ENCODE measurements at regions not wholly inside any gene's neighbourhood (a gene's known extent, or its start where the extent isn't known, plus 50 kb on each side); places are given as distances from the start of the nearest gene placed in this dataset.

DNA sequence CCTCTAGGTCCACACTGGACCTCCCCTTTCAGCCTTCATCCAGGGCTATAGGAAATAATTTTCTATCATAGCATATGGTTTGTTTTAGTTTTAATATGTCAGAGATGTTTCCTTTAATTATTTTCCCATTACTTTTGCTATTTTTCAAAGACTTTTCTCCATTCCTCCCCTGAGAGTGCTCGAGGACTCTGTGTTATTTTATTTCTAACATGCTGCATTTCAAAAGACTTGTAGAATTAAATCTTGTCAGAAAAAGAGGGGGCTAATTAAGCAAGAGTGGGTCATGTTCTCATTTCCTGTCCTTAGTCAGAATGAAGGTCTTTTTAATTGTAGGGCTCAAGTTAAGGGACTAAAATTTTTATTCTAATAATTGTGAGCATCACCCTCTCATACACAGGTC, 71.6 kb upstream of the CTTNBP2 start:
- no peak for TF ChIP-seq CTCF (IDR thresholded peaks at IDR 0.05; ENCODE audit: insufficient read depth, low read depth, low read length, missing control alignments)
- no peak overlapping the region for H3K4me3 ChIP-seq (ENCODE audit: low read length)
- DNase-seq (ENCODE audit: low read depth), result no peak

- H3K4me3 ChIP-seq (ENCODE audit: low read length), result no peak overlapping the region
- peak; percentile 85 for DNase-seq (ENCODE audit: low read depth)
- TF ChIP-seq CTCF (IDR thresholded peaks at IDR 0.05; ENCODE audit: insufficient read depth, low read depth, low read length, missing control alignments), result no peak
Measured at GRCh38 chr7:117946151-117946633, 73.0 kb upstream of the CTTNBP2 start.

DNA sequence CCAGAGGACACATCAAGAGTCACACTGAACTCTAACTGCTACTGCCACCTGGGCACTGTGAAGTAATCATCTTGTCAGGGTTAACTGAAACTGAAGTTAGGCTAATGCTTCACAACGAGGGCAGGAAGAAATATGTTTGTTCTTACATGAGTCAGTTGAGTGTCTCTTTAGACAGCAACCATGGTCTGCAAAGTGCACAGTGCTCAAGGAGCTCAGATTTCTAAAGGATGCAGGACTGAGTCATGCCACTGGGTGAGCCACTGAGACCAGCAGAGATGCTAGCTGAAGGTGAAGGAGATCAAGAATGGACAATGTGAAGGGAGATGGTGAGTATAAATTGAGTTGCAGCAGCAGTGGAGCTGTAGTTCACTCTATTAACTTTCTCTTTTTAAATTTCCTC, 76.0 kb upstream of the CTTNBP2 start:
- no peak overlapping the region for H3K4me3 ChIP-seq (ENCODE audit: low read length)
- TF ChIP-seq CTCF (IDR thresholded peaks at IDR 0.05; ENCODE audit: insufficient read depth, low read depth, low read length, missing control alignments), result peak; percentile 50
- peak; percentile 89 for DNase-seq (ENCODE audit: low read depth)

DNA sequence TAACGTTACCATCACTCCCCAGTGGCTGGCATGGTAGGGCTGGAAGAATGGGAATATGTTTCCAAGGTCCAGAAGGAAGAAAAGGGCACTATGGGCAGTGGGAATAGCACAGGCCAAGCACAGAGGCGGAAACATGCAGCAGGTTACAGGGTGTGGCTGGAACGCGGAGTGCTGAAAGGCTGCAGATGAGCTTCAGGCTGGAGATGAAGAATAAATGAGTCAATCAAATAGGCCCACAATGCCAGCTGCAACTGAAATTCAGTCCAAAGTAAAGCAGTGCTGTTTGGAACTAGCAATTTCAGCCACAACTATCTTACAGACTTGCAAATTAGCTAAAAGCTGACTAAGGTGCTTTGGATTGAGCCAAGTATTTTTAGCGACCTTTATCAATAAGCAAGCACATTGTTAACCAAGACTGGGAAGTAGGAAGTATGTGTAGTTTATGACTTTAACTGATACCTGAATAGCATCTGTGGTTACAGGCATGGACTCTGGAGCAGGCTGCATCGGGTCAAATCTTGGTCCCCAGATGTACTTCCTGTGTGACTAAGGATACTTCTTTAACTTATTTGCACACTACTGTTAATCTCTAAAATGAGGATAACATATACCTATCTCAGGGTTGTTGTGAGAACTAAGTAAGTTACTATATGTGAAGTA, 77.5 kb upstream of the CTTNBP2 start:
- peak; percentile 73 for DNase-seq (ENCODE audit: low read depth)
- TF ChIP-seq CTCF (IDR thresholded peaks at IDR 0.05; ENCODE audit: insufficient read depth, low read depth, low read length, missing control alignments), result no peak
- no peak overlapping the region for H3K4me3 ChIP-seq (ENCODE audit: low read length)

DNA sequence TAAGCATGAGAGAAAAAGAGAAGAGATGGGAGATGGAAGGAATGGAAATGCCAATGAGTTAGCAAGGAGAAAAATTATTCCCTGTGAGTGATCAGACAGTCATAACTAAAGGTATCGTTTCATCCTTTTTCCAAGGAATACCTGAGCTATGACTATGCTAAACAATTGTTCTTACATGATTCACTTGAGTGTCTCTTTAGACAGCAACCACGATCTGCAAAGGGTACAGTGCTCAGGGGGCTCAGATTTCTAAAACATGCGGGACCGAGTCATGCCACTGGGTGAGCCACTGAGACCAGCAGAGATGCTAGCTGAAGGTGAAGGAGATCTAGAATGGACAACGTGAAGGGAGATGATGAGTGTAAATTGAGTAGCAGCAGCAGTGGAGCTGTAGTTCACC, 78.0 kb upstream of the CTTNBP2 start:
- TF ChIP-seq CTCF (IDR thresholded peaks at IDR 0.05; ENCODE audit: insufficient read depth, low read depth, low read length, missing control alignments), result no peak
- peak; percentile 74 for DNase-seq (ENCODE audit: low read depth)
- no peak overlapping the region for H3K4me3 ChIP-seq (ENCODE audit: low read length)

DNA sequence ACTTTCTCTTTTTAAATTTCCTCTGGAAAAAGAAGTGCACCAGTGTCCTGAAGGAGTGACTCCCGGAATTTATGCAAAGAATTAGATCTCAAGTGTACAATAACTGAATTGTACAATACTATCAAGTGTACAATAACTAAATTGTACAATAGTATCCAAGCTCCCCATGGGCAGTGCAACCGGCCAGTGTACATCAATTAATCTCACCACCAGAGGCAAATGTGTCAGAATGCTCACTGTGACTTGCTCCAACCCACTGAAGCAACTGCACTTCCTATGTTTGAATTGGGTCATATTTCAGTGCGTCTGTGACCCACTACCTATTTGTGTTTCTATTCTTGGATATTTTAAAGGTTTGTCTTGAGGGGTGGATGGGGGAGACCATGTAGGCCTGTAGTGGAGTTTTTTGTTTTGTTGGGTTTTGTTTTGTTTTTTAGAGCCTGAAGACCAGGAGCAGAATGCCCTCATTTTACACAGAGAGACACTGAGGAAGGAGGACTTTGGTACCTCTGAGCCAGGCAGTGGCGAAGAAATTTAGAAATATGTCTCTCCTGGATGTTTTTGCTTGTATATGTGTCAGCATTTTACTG, 78.5 kb upstream of the CTTNBP2 start:
- H3K4me3 ChIP-seq (ENCODE audit: low read length), result no peak overlapping the region
- no peak for TF ChIP-seq CTCF (IDR thresholded peaks at IDR 0.05; ENCODE audit: insufficient read depth, low read depth, low read length, missing control alignments)
- DNase-seq (ENCODE audit: low read depth), result peak; percentile 52

DNA sequence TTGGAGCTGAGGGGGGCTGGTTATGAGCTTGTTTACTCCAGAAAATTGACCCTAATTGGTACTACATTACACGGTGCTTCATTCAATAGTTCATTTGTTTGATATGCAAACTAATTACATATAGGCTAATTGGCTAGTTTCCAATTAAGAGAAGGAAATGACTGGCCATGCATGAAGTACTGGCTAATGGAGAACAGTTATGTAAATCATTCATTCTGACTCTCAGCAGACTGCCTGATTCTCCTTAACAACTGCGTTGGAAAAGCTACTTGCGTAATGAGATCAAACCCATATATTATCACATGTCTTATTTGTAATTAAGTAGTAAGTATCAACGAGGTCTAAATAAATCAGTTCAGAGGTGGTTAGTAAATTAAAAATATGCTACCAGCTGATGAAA, 81.8 kb upstream of the CTTNBP2 start:
- DNase-seq (ENCODE audit: low read depth), result no peak
- H3K4me3 ChIP-seq (ENCODE audit: low read length), result no peak overlapping the region
- TF ChIP-seq CTCF (IDR thresholded peaks at IDR 0.05; ENCODE audit: insufficient read depth, low read depth, low read length, missing control alignments), result no peak
